H1 (cell line): ENCODE measurements at regions not wholly inside any gene's neighbourhood (a gene's known extent, or its start where the extent isn't known, plus 50 kb on each side); places are given as distances from the start of the nearest gene placed in this dataset.
A peak's percentile ranks its signal among the peaks of the same experiment; 100 is the strongest.

ENCODE experiments used
- CTCF ChIA-PET: fragments of 300-600 bp; sonication (Branson Sonifier 250); formaldehyde crosslinking; loops from one replicate; lab custom pipeline; 2021; ENCODE audit not compliant: partially characterized antibody; lab: Charles Lee
- POLR2A ChIA-PET: fragments of 300-600 bp; sonication (Branson Sonifier 250); formaldehyde crosslinking; loops from one replicate; lab custom pipeline; 2021; ENCODE audit warnings: inconsistent platforms; ENCODE audit not compliant: partially characterized antibody; lab: Charles Lee
- DNase-seq, 2 experiments: peaks; one replicate each; pipeline versions ENCODE4 v3.0.0 to v3.0.0-alpha.2; 2010 to 2022; ENCODE audit warnings: low spot score in 2 of 2, low read depth in 1 of 2, mixed read lengths in 1 of 2
- FAIRE-seq: peaks from 2 replicates; lab custom pipeline; 2011; peaks lifted over from hg19 to GRCh38; lab: Jason Lieb, UNC
- H2AFZ ChIP-seq: 2 replicates; pipeline ENCODE4 v1.8.1; 2012; ENCODE audit warnings: low read length, inconsistent platforms
- H2AK5ac ChIP-seq: 2 replicates; pipeline ENCODE4 v1.6.1; 2013; ENCODE audit warnings: low read depth, low read length
- H2BK120ac ChIP-seq: replicated peaks from 2 replicates; pipeline ENCODE3; 2013; ENCODE audit warnings: low read depth, low read length, inconsistent platforms
- H2BK12ac ChIP-seq: 2 replicates; pipeline ENCODE4 v1.6.1; 2013; ENCODE audit warnings: low read depth, low read length
- H2BK15ac ChIP-seq: 2 replicates; pipeline ENCODE4 v1.6.1; 2013; ENCODE audit warnings: low read length
- H2BK20ac ChIP-seq: 2 replicates; pipeline ENCODE4 v1.6.1; 2013; ENCODE audit warnings: low read length
- H2BK5ac ChIP-seq: 2 replicates; pipeline ENCODE4 v1.6.1; 2013; ENCODE audit warnings: low read depth, low read length
- H3K14ac ChIP-seq: 2 replicates; pipeline ENCODE4 v1.6.1; 2013; ENCODE audit warnings: inconsistent platforms; ENCODE audit not compliant: insufficient read length
- H3K18ac ChIP-seq: 2 replicates; pipeline ENCODE4 v1.6.1; 2013; ENCODE audit warnings: low read length; ENCODE audit errors: extremely low read depth
- H3K23ac ChIP-seq: 2 replicates; pipeline ENCODE4 v1.6.1; 2013; ENCODE audit warnings: inconsistent platforms; ENCODE audit not compliant: insufficient read length
- H3K23me2 ChIP-seq: 2 replicates; pipeline ENCODE4 v1.6.1; 2013; ENCODE audit warnings: low read depth, low read length
- H3K27ac ChIP-seq: 2 replicates; pipeline ENCODE4 v1.6.1; 2011; ENCODE audit warnings: low read depth, low read length, inconsistent platforms
- H3K27me3 ChIP-seq, 4 experiments: replicated peaks in 1 of 4; 1 replicate in 1 of 4; 2 replicates in 3 of 4; pipeline versions ENCODE4 v1.6.1 to v1.8.1; 2011 to 2013; ENCODE audit warnings: low read length in 3 of 4, mild to moderate bottlenecking in 3 of 4, inconsistent platforms in 2 of 4, mixed read lengths in 2 of 4, moderate library complexity in 1 of 4; ENCODE audit not compliant: control insufficient read depth in 3 of 4, insufficient read depth in 3 of 4; ENCODE audit errors: extremely low read depth in 1 of 4
- H3K36me3 ChIP-seq, 4 experiments: 2 replicates each; pipeline versions ENCODE4 v1.6.1 to v1.8.1; 2011 to 2013; ENCODE audit warnings: mild to moderate bottlenecking in 4 of 4, low read length in 3 of 4, moderate library complexity in 2 of 4, control low read depth in 1 of 4, inconsistent platforms in 1 of 4; ENCODE audit not compliant: insufficient read depth in 4 of 4, control insufficient read depth in 2 of 4
- H3K4ac ChIP-seq: replicated peaks from 2 replicates; pipeline ENCODE3; 2013; ENCODE audit warnings: low read length, low read depth, mixed read lengths, inconsistent platforms; ENCODE audit not compliant: insufficient read length
- H3K4me1 ChIP-seq, 4 experiments: replicated peaks in 1 of 4; 1 replicate in 1 of 4; 2 replicates in 3 of 4; pipeline versions ENCODE4 v1.6.1 to v1.8.1; 2011 to 2013; ENCODE audit warnings: low read length in 3 of 4, inconsistent platforms in 2 of 4, mixed read lengths in 1 of 4; ENCODE audit not compliant: insufficient read depth in 4 of 4, control insufficient read depth in 3 of 4
- H3K4me2 ChIP-seq, 2 experiments: 2 replicates each; pipeline versions ENCODE4 v1.6.1 to v1.8.1; 2011 to 2013; ENCODE audit warnings: low read depth in 2 of 2, low read length in 2 of 2, control low read depth in 1 of 2, inconsistent platforms in 1 of 2, mild to moderate bottlenecking in 1 of 2; ENCODE audit not compliant: insufficient read depth in 1 of 2
- H3K4me3 ChIP-seq, 4 experiments: fragments of 200-600, 300-600 bp in 1 of 4; sonication (generic), shearing (Covaris generic), sonication (Bioruptor Twin) in 1 of 4; 2 replicates each; pipeline versions ENCODE4 v1.5.1 to v1.8.1; 2011 to 2016; ENCODE audit warnings: low read length in 4 of 4, low read depth in 3 of 4, control low read depth in 2 of 4, inconsistent platforms in 2 of 4, mild to moderate bottlenecking in 2 of 4, mixed read lengths in 1 of 4, moderate library complexity in 1 of 4; ENCODE audit not compliant: insufficient read depth in 2 of 4; ENCODE audit errors: extremely low read depth in 1 of 4
- H3K56ac ChIP-seq: replicated peaks from 2 replicates; pipeline ENCODE3; 2013; ENCODE audit warnings: low read depth, mild to moderate bottlenecking, mixed read lengths, low read length, inconsistent platforms; ENCODE audit not compliant: insufficient read length
- H3K79me1 ChIP-seq: 2 replicates; pipeline ENCODE4 v1.6.1; 2013; ENCODE audit warnings: low read depth, low read length, control low read depth
- H3K79me2 ChIP-seq, 2 experiments: 2 replicates each; pipeline versions ENCODE4 v1.6.1 to v1.8.1; 2012 to 2013; ENCODE audit warnings: low read length in 2 of 2, mild to moderate bottlenecking in 2 of 2, inconsistent platforms in 1 of 2; ENCODE audit not compliant: insufficient read depth in 2 of 2, control insufficient read depth in 1 of 2
- H3K9ac ChIP-seq, 4 experiments: replicated peaks in 1 of 4; 1 replicate in 1 of 4; 2 replicates in 3 of 4; pipeline versions ENCODE4 v1.6.1 to v1.8.1; 2011 to 2013; ENCODE audit warnings: low read depth in 3 of 4, low read length in 3 of 4, control low read depth in 2 of 4, mild to moderate bottlenecking in 2 of 4, moderate library complexity in 2 of 4, inconsistent platforms in 1 of 4; ENCODE audit errors: extremely low read depth in 1 of 4
- H3K9me3 ChIP-seq, 2 experiments: 2 replicates each; pipeline versions ENCODE4 v1.6.1 to v1.8.1; 2012 to 2013; ENCODE audit warnings: mild to moderate bottlenecking in 2 of 2, moderate library complexity in 2 of 2, control low read depth in 1 of 2, inconsistent platforms in 1 of 2, low read depth in 1 of 2, low read length in 1 of 2, mixed read lengths in 1 of 2; ENCODE audit not compliant: insufficient read depth in 2 of 2
- H4K20me1 ChIP-seq, 2 experiments: replicated peaks in 1 of 2; 2 replicates each; pipeline versions ENCODE3 to v1.8.1; 2011 to 2013; ENCODE audit warnings: inconsistent platforms in 2 of 2, low read length in 2 of 2, mild to moderate bottlenecking in 1 of 2; ENCODE audit not compliant: insufficient read depth in 2 of 2, control insufficient read depth in 1 of 2
- H4K5ac ChIP-seq: 2 replicates; pipeline ENCODE4 v1.6.1; 2013; ENCODE audit warnings: low read length, low read depth, mixed read lengths, inconsistent platforms; ENCODE audit not compliant: insufficient read length
- H4K8ac ChIP-seq: 2 replicates; pipeline ENCODE4 v1.8.0; 2013; ENCODE audit warnings: mild to moderate bottlenecking, moderate library complexity, low read length, inconsistent platforms; ENCODE audit not compliant: insufficient read depth; ENCODE audit errors: extremely low read depth
- H4K91ac ChIP-seq: replicated peaks from 2 replicates; pipeline ENCODE3; 2013; ENCODE audit warnings: low read length, mixed read lengths, inconsistent platforms; ENCODE audit not compliant: insufficient read length
- CEBPB ChIP-seq: IDR thresholded peaks from 2 replicates; pipeline ENCODE4 v1.6.1; 2012; ENCODE audit warnings: low read depth, low read length
- JUND ChIP-seq: IDR thresholded peaks from 2 replicates; pipeline ENCODE4 v1.6.1; 2011; ENCODE audit warnings: mild to moderate bottlenecking, improper control_type of control experiment, low read length
- KDM1A ChIP-seq: fragments of 200-600, 300-600 bp; sonication (generic); IDR thresholded peaks from 2 replicates; pipeline ENCODE4 v1.7.1; 2016; ENCODE audit warnings: mild to moderate bottlenecking, low read length, borderline replicate concordance
- WGBS, 2 experiments: shearing (Covaris generic) in 1 of 2; methylation state at CpG; one replicate each; pipeline versions ENCODE4 v1.1.6 to v1.1.7; 2013 to 2015; ENCODE audit warnings: low lambda C conversion rate in 2 of 2, mixed read lengths in 2 of 2, inconsistent platforms in 1 of 2, low coverage in 1 of 2, missing lambda C conversion rate in 1 of 2; ENCODE audit not compliant: insufficient replicate concordance in 2 of 2, insufficient coverage in 1 of 2, insufficient read length in 1 of 2; ENCODE audit errors: extremely low coverage in 1 of 2, missing lambda C conversion rate in 1 of 2; 5-methylcytosine and 5-hydroxymethylcytosine counted together

GRCh38 chr5:43852279-43852678 lies 249.3 kb downstream of the NNT start:
- Histone ChIP-seq H3K23me2 (no peaks in the 10 kb centered on the region; the same call in 1 of the 2 replicates), H3K9me3 (no peaks in the 10 kb centered on the region), H2BK12ac (no peak overlapping the region), H3K23ac (no peak overlapping the region), H4K8ac (no peak overlapping the region), H3K79me2 (no peaks in the 10 kb centered on the region), H4K91ac (no peak overlapping the region), H2BK120ac (no peak overlapping the region), H2BK15ac (no peak overlapping the region), H3K4me1 (peaks cover 0 to 3% (median 1%) of the 10 kb centered on the region in 4 experiments; a peak in 2 of 7 replicates), H3K4me2 (no peak overlapping the region), H3K36me3 (no peaks in the 10 kb centered on the region), H3K9ac (no peak overlapping the region), H2AFZ (no peak overlapping the region), H4K5ac (no peak overlapping the region), H2BK20ac (no peak overlapping the region), H2BK5ac (no peak overlapping the region), H2AK5ac (no peak overlapping the region), H3K14ac (no peak overlapping the region), H3K79me1 (no peaks in the 10 kb centered on the region), H3K4me3 (no peak overlapping the region), H3K56ac (no peak overlapping the region), H4K20me1 (no peaks in the 10 kb centered on the region), H3K27ac (no peak overlapping the region), H3K4ac (no peak overlapping the region), H3K18ac (no peak overlapping the region), H3K27me3 (no peaks in the 10 kb centered on the region)
- FAIRE-seq (no peak), DNase-seq (no peak)
- CTCF ChIA-PET, result no interaction called here
- peak; percentile 25; the same call in 1 of the 2 replicates for TF ChIP-seq CEBPB
- no peak for TF ChIP-seq JUND
- TF ChIP-seq KDM1A, result no peak
- WGBS, 2 experiments, result 93% methylated on average over 4 of the region's 4 CpGs; no CpG with 5 or more reads in 1 of the 2 experiments
- POLR2A ChIA-PET, result no interaction called here
